K562 (cell line): ENCODE measurements at regions not wholly inside any gene's neighbourhood (a gene's known extent, or its start where the extent isn't known, plus 50 kb on each side); places are given as distances from the start of the nearest gene placed in this dataset.
"Not testable (repeated sequence)": the region's sequence is repeated elsewhere in the genome, so short reads cannot be mapped to it uniquely, and the experiment has no call there.

Source experiments
- CBX2 ChIP-seq: fragments of 200-600 bp; sonication (generic); IDR thresholded peaks from one replicate; pipeline ENCODE4 v1.6.1; 2012; ENCODE audit warnings: mild to moderate bottlenecking, low read length, inconsistent platforms; ENCODE audit not compliant: insufficient read depth, poor library complexity, severe bottlenecking
- EP300 ChIP-seq: IDR thresholded peaks from 2 replicates; pipeline ENCODE4 v1.6.1; 2012; ENCODE audit warnings: low read length, improper control_type of control experiment
- NCOA1 ChIP-seq: fragments of 450-650 bp; IDR thresholded peaks from 2 replicates; pipeline ENCODE4 v1.6.1; 2016; ENCODE audit warnings: low read depth
- POLR2A ChIP-seq: fragments of 450-650 bp; conservative IDR thresholded peaks from 2 replicates; pipeline ENCODE4 v1.6.1; 2016
- SMC3 ChIP-seq: conservative IDR thresholded peaks from 2 replicates; pipeline ENCODE4 v1.6.1; 2011; ENCODE audit warnings: low read depth, low read length, improper control_type of control experiment; ENCODE audit not compliant: insufficient read depth
- ZNF316 ChIP-seq: fragments of 450-650 bp; IDR thresholded peaks from 2 replicates; pipeline ENCODE4 v1.6.1; 2016
- TF ChIP-seq, protein P1 (sequence below), 3 experiments: IDR thresholded peaks in 2 of 3; conservative IDR thresholded peaks in 1 of 3; 2 replicates each; pipeline ENCODE4 v1.5.1; 2011 to 2012; ENCODE audit warnings: low read length in 3 of 3, mild to moderate bottlenecking in 3 of 3, control low read depth in 2 of 3, improper control_type of control experiment in 1 of 3, inconsistent platforms in 1 of 3, low read depth in 1 of 3, mixed read lengths in 1 of 3, moderate library complexity in 1 of 3; ENCODE audit not compliant: insufficient read depth in 2 of 3

DNA sequence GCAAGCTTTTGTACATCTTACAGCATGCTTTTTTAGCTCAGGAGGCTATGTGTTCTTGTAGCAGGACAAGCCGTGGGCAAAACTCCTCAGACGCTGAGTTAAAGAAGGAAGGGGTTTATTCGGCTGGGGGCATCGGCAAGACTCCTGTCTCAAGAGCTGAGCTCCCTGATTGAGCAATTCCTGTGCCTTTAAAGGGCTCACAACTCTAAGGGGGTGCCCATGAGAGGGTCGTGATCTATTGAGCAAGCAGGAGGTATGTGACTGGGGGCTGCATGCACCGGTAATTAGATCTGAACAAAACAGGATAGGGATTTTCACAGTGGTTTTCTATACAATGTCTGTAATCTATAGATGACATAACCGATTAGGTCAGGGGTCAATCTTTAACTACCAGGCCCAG, 456.3 kb downstream of the TMEM135 start:
- not testable (repeated sequence) for TF ChIP-seq CBX2, NCOA1, EP300, POLR2A, ZNF316, SMC3
- TF ChIP-seq, protein P1, sequence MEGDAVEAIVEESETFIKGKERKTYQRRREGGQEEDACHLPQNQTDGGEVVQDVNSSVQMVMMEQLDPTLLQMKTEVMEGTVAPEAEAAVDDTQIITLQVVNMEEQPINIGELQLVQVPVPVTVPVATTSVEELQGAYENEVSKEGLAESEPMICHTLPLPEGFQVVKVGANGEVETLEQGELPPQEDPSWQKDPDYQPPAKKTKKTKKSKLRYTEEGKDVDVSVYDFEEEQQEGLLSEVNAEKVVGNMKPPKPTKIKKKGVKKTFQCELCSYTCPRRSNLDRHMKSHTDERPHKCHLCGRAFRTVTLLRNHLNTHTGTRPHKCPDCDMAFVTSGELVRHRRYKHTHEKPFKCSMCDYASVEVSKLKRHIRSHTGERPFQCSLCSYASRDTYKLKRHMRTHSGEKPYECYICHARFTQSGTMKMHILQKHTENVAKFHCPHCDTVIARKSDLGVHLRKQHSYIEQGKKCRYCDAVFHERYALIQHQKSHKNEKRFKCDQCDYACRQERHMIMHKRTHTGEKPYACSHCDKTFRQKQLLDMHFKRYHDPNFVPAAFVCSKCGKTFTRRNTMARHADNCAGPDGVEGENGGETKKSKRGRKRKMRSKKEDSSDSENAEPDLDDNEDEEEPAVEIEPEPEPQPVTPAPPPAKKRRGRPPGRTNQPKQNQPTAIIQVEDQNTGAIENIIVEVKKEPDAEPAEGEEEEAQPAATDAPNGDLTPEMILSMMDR (IDR thresholded peaks at IDR 0.05 in 2 of 3, conservative IDR thresholded peaks at IDR 0.05 in 1 of 3; ENCODE audit: insufficient read depth in 2 of 3, low read depth in 1 of 3, low read length in 3 of 3), result not testable (repeated sequence)
